Thyroid gland (tissue), 4 donors: ENCODE measurements at regions not wholly inside any gene's neighbourhood (a gene's known extent, or its start where the extent isn't known, plus 50 kb on each side); places are given as distances from the start of the nearest gene placed in this dataset.

ENCODE experiments used
- DNase-seq, 2 donors: peaks; one replicate each; pipeline ENCODE4 v3.0.0-alpha.2; 2019
- H3K27ac ChIP-seq, 3 donors: fragments of 200-600 bp; sonication (generic); 1 replicate in 2 of 3; 2 replicates in 1 of 3; pipeline ENCODE4 v1.5.1; 2016 to 2019; ENCODE audit warnings: mild to moderate bottlenecking in 1 of 3, moderate library complexity in 1 of 3
- H3K27me3 ChIP-seq: fragments of 200-600 bp; sonication (generic); one replicate; pipeline ENCODE4 v1.5.1; 2019
- H3K36me3 ChIP-seq, 2 donors: fragments of 200-600 bp; sonication (generic); one replicate each; pipeline ENCODE4 v1.5.1; 2016 to 2019
- H3K4me1 ChIP-seq, 2 donors: fragments of 200-600 bp; sonication (generic); one replicate each; pipeline ENCODE4 v1.5.1; 2017 to 2019
- H3K4me3 ChIP-seq, 3 donors: fragments of 200-600 bp; sonication (generic); replicated peaks in 1 of 3; 1 replicate in 2 of 3; 2 replicates in 1 of 3; pipeline ENCODE4 v1.5.1; 2016; ENCODE audit warnings: mild to moderate bottlenecking in 1 of 3
- H3K9me3 ChIP-seq: fragments of 200-600 bp; sonication (generic); one replicate; pipeline ENCODE4 v1.5.1; 2017
- POLR2A ChIP-seq, 2 donors: fragments of 450-650 bp; IDR thresholded peaks; one replicate each; pipeline ENCODE4 v1.6.1; 2017; ENCODE audit warnings: antibody characterized with exemption in 2 of 2, mild to moderate bottlenecking in 2 of 2, moderate library complexity in 1 of 2
- WGBS, 2 donors: methylation state at CpG; one replicate each; pipeline ENCODE4 v1.1.5; 2017; 5-methylcytosine and 5-hydroxymethylcytosine counted together
- intact Hi-C: fragments of 100-400 bp; cut with DNase I; formaldehyde crosslinking; loops from one replicate; pipeline ENCODE4 v1.15.1; 2023
- TF ChIP-seq, protein P1 (sequence below), 6 experiments: fragments of 200-600 bp in 3 of 6; fragments of 450-650 bp in 3 of 6; sonication (generic) in 3 of 6; IDR thresholded peaks; one replicate each; pipeline ENCODE4 v1.5.1; 2016 to 2019; ENCODE audit warnings: antibody characterized with exemption in 6 of 6, mild to moderate bottlenecking in 2 of 6, inconsistent platforms in 1 of 6, moderate library complexity in 1 of 6

DNA sequence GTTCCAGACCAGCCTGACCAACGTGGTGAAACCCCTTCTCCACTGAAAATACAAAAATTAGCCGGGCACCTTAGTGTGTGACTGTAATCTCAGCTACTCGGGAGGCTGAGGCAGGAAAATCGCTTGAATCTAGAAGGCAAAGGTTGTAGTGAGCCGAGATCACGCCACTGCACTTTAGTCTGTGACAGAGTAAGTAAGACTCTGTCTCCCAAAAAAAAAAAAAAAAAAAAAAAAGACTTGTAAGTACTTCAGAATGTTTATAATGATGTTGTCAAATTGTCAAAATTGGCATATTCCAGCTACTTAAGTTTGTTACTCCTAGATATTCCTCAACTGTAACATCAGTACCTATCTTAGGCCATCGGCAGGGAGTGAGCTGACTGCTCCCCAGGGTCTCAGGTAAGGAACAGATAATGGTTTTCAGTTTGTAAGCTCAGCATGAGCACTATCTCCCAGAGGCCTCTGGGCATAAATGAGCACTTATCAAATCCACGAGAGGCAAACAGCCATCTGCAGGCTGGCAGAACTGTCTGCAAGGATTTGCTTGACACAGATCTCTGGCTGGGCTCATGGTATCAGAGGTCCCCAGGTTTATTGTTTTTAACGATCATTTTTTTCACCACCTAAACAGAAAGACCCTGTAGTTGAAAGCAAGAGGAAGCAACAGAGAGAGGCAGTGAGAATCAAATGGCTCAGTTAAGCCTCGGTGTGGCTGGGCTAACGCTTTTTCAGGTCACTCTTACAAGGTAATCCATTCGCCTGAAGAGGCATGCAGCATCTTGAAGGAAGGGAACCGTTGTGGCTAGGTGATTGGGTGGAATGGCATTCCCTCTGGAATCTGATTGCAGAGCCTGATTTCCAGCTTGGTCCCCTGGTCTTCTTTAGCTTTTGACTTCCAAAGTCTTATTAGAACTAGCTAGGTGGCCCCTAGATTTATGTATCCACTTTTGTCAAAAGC, 115.9 kb downstream of the LY86 start:
- intact Hi-C loops = no loop called here
- Histone ChIP-seq H3K27ac (no peak overlapping the region), H3K4me3 (no peak overlapping the region), H3K4me1 (peaks cover 9 to 11% of the 10 kb centered on the region in 2 donors), H3K36me3 (no peaks in the 10 kb centered on the region), H3K9me3 (no peaks in the 10 kb centered on the region), H3K27me3 (no peaks in the 10 kb centered on the region)
- TF ChIP-seq, protein P1, sequence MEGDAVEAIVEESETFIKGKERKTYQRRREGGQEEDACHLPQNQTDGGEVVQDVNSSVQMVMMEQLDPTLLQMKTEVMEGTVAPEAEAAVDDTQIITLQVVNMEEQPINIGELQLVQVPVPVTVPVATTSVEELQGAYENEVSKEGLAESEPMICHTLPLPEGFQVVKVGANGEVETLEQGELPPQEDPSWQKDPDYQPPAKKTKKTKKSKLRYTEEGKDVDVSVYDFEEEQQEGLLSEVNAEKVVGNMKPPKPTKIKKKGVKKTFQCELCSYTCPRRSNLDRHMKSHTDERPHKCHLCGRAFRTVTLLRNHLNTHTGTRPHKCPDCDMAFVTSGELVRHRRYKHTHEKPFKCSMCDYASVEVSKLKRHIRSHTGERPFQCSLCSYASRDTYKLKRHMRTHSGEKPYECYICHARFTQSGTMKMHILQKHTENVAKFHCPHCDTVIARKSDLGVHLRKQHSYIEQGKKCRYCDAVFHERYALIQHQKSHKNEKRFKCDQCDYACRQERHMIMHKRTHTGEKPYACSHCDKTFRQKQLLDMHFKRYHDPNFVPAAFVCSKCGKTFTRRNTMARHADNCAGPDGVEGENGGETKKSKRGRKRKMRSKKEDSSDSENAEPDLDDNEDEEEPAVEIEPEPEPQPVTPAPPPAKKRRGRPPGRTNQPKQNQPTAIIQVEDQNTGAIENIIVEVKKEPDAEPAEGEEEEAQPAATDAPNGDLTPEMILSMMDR (IDR thresholded peaks at IDR 0.05) = no peak
- TF ChIP-seq POLR2A (IDR thresholded peaks at IDR 0.05) = no peak
- 87 to 90% methylated on average over 13 of the region's 13 CpGs for WGBS, 2 donors
- DNase-seq = no peak

DNA sequence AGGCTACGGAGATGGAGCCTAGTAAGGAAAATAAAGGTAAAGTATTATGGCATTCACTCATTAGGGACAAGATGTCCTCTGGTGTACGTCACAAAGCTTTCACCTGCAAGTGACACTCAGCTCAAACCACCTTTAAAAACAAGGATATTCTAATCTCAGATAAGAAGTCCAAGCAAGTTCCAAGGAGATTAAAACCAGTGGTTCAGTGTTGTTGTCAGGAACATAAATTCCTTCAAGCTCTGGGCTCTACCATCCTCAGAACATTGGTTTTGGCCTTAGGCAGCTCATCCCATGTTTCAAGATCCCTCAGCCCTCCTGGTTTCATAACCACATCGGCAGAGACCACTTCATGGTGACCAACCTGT, 116.5 kb downstream of the LY86 start:
- H3K27ac ChIP-seq = no peak overlapping the region
- DNase-seq = no peak
- no peaks in the 10 kb centered on the region for H3K9me3 ChIP-seq
- TF ChIP-seq POLR2A (IDR thresholded peaks at IDR 0.05) = no peak
- TF ChIP-seq, protein P1 (IDR thresholded peaks at IDR 0.05) = no peak
- H3K4me1 ChIP-seq = peaks cover 3 to 6% of the 10 kb centered on the region in 2 donors
- H3K36me3 ChIP-seq = no peaks in the 10 kb centered on the region
- 95 to 97% methylated on average over 3 of the region's 3 CpGs for WGBS, 2 donors
- intact Hi-C loops = no loop called here
- no peak overlapping the region for H3K4me3 ChIP-seq
- H3K27me3 ChIP-seq = no peaks in the 10 kb centered on the region

DNA sequence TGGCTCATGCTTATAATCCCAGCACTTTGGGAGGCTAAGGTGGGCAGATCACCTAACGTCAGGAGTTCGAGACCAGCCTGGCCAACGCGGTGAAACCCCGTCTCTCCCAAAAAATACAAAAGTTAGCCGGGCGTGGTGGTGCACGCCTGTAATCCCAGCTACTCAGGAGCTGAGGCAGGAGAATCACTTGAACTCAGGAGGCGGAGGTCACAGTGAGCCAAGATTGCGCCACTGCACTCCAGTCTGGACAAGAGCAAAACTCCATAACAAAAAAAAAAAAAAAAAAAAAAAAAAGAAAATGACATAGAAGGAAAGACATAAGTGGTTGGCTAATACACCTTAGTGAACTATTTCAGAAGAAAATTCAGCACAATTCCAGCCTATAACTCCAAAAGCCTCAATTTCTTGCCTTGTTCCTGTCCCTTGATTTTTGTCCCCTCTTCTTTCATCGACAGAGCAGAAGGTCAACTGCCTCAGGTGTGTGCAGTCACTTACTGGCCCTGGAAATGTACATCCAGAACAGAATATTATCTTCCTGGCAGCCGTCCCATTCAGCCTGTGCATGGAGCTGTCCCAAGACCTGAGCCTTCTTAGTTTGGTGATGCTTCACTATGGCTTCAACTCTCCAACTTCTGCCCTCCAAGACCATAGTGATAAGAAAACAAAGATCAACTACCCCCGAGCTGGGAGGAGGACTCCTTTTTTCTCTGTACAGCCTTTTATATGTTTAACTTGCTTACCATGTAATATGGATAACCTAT, 117.6 kb downstream of the LY86 start:
- TF ChIP-seq, protein P1 (IDR thresholded peaks at IDR 0.05) = no peak
- TF ChIP-seq POLR2A (IDR thresholded peaks at IDR 0.05) = no peak
- Histone ChIP-seq H3K9me3 (no peaks in the 10 kb centered on the region), H3K36me3 (no peaks in the 10 kb centered on the region), H3K27me3 (no peaks in the 10 kb centered on the region), H3K4me1 (peaks cover 0 to 11% of the 10 kb centered on the region in 2 donors), H3K27ac (no peak overlapping the region), H3K4me3 (no peak overlapping the region)
- intact Hi-C loops = no loop called here
- WGBS, 2 donors = 80 to 84% methylated on average over 13 of the region's 13 CpGs
- no peak for DNase-seq

DNA sequence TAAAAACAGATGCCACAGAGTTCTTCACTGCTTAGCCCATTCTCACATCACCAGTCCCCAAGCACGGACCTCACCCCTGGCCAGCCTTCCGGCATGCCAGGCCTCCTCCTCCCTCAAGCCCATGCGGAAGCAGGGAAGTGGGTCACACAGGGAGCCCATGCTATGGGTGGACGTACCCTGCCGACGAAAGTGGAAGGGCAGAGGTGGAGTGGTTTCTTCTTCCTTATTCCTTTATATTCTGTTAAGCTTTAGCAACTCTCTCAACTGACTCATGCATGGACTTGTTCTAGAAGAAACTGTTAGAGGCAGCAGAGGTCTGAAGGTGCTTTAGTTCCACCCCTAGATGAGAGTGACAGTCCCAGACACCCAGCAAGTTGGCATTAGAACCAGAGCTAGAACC, 118.6 kb downstream of the LY86 start:
- WGBS, 2 donors = 88 to 94% methylated on average over 6 of the region's 6 CpGs
- Histone ChIP-seq H3K36me3 (no peaks in the 10 kb centered on the region), H3K27ac (no peak overlapping the region), H3K27me3 (no peaks in the 10 kb centered on the region), H3K4me1 (peaks cover 0 to 11% of the 10 kb centered on the region in 2 donors), H3K9me3 (no peaks in the 10 kb centered on the region), H3K4me3 (no peak overlapping the region)
- no peak for DNase-seq
- intact Hi-C loops = no loop called here
- no peak for TF ChIP-seq POLR2A (IDR thresholded peaks at IDR 0.05)
- TF ChIP-seq, protein P1 (IDR thresholded peaks at IDR 0.05) = no peak

DNA sequence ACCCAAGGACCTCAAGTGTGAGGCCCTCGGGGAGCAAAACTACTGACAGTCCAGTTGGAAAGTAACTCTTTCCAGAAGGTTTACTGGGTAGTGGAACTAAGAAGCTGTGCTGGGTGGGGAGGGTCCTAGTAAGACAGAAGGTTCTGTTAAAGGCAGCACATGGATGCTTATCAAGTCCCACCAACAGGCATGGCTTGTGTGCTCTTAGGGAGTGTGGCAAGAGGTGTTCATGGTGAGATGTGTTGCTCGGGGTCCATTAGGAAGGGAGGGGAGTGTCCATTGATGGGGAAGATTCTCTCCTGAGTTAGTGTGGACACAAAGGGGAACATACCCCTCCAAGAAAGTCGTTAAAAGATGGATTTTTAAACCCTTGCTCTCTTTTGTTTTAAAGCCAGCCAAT, 120.6 kb downstream of the LY86 start:
- Histone ChIP-seq H3K36me3 (no peaks in the 10 kb centered on the region), H3K4me3 (no peak overlapping the region), H3K27me3 (no peaks in the 10 kb centered on the region), H3K27ac (no peak overlapping the region), H3K4me1 (peaks cover 8 to 11% of the 10 kb centered on the region in 2 donors), H3K9me3 (no peaks in the 10 kb centered on the region)
- intact Hi-C loops = no loop called here
- WGBS, 2 donors = 81 to 94% methylated on average over 3 of the region's 3 CpGs
- DNase-seq = no peak
- TF ChIP-seq POLR2A (IDR thresholded peaks at IDR 0.05) = no peak
- TF ChIP-seq, protein P1 (IDR thresholded peaks at IDR 0.05) = no peak
